Fibroblast of skin of right biceps (primary cell): ENCODE measurements at regions not wholly inside any gene's neighbourhood (a gene's known extent, or its start where the extent isn't known, plus 50 kb on each side); places are given as distances from the start of the nearest gene placed in this dataset.
"Not testable (repeated sequence)": the region's sequence is repeated elsewhere in the genome, so short reads cannot be mapped to it uniquely, and the experiment has no call there.

Experiments
- DNase-seq: peaks from one replicate; pipeline ENCODE4 v3.0.0-alpha.2; 2013

DNA sequence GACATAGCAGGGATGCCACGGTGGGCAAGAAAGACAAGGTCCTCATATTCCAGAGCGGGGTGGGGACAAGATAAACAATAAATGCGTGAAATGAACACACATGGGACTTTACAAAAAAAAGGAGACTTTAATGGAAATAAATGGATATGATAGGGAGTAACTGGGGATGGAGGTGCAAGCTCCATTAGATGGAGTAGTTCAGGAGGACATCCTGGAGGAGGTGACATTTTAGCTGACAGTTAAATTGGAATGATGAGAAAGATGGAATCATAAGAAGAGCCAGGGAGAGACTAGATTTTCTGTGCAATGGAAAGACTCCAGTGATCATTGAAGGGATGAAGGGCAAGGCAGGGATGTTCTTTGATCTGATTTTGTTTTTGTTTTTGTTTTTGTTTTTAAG is 83.6 kb upstream of the MYL10 start:
- DNase-seq: no peak

DNA sequence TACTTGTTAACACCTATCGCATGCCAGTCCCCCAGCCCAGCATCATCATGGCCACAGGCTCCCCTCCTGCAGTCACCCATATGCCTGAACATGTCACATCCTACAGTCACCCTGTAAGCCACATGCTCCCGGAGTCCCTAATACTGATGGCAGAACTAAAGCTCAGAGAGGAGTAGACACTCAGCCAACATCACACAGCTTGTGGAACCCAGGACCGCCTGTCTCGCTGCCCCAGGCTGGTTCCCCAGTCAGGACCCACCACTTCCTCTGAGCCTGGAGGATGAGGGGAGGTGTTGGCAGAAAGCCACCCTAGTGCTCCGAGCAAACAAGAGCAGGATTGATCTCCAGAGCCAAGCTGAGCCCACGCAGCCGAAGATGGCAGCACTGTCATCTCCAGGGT is 85.0 kb upstream of the MYL10 start:
- no peak for DNase-seq

DNA sequence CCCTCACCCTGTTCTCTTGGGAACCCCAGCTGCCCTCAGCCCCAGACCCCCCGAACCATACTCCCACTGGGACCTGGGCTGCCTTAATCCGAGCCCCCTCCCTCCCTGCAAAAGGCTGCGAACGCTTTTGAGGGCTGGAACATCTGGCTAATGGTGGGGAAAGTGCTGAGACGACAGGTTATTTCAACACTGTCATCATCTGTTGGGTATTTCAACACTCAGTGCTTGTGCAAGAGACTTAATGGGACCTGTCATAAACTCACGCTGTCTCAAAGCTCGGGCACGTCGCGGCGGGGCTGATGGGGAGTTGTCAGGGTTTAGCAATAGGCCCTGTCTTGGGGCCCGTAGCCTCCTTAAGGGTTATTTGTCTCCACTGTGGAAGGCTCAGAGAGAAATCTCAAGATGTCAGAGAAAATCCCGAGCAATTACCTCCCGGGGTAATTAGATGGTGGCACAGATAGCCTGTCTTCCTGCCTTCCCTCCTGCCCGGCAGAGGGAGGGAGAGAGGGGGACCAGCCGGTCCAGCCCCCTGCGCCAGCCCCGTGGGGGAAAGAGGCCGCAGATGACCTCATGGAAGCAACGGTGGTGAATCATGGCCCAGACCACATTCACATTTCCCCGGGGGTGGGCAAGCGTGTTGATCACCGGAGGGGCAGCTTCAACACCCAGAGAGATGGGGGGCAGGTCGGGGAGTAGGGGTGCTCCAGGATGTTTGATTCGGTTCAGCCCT is 88.7 kb upstream of the MYL10 start:
- peak; percentile 80 for DNase-seq

DNA sequence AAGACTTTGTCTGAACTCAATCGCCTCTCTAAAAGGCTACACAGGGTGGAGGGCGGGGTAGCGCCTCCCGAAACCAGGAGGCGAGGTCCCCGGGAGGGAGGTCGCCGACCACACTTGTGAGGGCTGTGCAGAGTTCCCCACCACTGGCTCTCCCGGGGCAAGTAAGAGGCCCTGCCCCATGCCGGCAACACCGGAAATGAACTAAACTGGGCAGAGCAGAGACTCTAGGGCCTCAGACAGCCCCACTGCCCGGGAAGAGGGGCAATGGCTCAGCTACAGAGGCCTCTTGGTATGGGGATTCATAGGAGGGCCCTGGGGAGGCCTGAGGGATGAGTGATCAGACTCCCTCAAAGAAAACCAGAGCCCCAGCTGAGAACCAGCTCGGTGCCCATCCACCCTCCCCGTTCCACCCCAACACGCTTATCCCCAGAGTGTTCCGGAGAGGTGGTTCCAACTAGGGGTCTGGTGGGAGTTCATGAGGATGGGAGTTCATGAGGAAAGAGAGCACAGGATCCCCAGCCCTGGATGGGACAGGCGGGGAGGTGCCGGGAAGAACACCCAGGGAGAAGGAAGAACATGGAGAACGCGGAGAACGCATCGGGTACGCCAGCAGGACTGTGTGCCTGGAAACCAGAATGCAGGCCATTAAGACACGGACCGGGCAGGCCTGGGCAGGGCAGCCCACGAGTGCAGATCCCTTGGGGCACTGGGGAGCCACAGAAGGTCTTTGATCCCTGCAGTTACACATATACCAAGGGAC is 89.4 kb upstream of the MYL10 start:
- DNase-seq: peak; percentile 43

DNA sequence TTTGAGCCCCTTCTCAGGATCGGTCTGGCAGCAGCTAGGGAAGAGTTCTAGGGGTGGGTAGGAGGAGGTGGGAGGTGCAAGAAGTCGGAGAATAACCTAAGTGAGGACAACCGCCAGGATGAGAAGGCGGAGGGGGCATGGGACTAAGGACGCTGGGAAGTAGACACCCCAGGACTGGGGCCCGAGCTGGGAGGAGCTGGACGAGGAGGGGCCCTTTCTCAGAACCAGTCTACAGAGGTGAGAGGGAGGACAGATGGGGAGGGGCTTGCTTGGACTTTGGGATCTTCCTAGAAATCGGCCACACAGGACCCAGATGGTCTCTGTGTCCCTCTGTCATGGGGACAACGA is 90.0 kb upstream of the MYL10 start:
- no peak for DNase-seq

DNA sequence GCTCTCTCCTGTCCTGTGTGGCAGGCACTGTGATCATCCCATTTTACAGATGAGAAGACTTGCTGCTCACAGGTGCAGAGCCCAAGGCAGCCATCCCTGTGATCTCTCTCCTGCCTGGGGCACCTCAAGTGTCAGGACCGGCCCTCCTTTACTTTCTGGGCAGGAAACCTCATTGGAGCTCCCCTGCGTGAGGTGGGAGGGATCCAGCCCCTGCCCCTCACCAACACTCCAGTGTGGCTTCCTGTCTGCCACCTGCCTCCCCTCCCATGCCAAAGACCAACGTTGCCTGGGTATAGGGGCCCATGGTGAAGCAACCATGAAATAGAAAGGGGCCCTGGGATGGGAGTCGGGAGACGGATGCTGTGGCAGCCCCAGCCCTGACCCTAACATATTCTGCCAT is 91.2 kb upstream of the MYL10 start:
- DNase-seq: no peak

DNA sequence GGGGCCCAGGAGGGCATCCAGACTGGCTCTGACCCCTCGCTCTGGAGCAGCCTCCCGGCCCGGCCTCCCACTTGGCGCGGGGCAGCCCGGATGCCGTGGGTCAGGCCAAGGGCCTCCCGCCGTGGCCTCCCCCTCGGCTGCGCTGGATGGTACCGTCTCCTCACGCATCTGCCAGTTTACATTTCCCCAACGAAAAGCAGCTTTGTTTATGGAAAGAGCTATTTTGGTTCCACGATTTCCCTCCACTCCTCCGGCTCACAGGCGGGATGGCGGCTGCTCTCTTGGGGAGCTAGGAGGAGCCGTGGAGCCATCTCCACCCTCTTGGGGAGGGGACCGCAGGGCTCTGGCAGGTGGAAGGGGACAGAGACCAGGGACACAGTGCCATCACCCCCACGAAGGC is 93.2 kb upstream of the MYL10 start:
- no peak for DNase-seq

DNA sequence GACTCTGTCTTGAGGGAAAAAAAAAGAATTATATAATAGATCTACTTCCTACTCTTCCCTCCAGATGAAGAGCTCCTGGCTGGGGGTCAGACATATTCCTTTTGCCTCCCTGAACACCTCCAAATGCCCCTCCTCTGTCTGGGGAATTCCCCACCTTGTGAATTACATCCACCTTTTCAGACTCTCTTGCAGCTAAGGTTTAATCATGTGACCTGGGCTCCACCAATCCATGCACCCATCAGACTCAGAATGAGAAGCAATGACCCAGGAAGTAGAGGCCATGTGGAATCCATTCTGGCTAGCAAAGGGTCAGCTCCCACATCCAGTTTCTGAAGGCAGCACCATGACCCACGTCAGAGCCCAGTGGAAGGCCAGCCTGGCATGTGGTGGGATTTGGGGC is 93.6 kb upstream of the CUX1 start:
- no peak for DNase-seq

DNA sequence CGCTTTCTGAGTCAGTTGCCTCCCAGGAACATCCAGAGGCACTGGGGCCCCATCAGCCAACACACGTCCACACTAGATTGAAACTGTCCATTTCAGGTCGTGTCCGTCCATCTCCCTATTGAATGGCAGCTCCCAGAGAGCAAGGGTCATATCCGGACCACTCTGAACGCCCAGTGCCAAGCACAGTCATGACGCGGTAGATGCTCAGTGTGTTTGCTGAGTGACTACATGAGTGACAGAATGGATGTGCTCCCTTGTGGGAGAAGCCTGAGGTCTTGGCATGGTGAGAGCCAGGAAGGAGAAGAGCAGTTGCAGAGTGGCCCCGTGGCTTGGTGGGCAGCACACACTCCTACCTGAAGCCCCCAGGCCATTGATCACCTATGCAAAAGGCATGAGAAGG is 92.5 kb upstream of the CUX1 start:
- no peak for DNase-seq

DNA sequence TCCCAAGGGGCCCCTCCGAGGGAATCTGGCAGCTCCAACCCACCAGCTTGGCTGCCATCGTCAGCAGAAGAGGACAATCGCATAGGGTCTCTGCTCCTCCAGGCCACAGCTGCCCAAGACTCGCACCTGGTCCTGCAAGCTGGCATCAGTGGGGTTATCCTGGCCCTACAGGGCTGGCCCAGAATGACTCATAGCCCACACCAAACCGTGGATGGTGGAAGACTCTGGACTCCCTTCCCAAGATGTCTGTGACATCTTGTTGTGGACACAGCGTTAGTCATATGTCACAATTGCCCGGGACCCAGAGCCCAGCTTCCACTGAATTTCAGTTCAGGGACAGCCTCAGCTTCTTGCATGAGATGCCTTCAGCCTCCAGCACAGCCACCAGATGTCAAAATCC is 91.5 kb upstream of the CUX1 start:
- no peak for DNase-seq

DNA sequence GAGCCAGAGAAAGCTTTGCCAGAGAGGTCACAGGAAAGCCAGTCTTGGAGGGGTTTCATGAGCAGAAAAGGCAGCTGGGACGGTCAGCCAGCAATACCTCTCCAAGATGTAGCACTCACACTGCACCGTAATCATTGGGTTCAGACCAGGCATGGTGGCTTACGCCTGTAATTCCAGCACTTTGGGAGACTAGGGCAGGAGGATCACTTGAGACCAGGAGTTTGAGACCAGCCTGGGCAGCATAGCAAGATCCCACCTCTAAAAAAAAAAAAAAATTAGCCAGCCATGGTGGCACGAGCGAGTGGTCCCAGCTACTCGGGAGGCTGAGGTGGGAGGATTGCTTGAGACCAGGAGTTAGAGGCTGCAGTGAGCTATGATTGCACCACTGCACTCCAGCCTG is 90.2 kb upstream of the CUX1 start:
- no peak for DNase-seq

DNA sequence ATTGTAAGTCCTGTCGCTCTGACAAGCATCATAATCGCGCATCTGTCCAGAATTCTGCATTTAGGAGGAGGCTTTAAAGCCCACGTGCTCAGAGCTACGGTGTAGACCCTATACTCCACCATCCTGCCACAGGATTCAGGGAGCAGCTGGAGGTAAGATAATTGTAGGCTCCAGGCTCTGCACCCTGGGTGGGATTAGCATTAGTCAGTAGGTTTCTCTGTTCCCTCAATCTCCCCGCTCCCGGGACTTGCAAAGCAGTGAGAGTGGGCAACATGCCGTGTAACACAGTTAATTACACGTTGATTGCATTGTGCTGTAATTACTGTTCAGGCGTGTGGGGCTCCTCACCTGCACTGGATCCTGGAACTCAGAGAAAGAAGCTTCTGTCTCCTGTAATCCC is 89.3 kb upstream of the CUX1 start:
- no peak for DNase-seq

DNA sequence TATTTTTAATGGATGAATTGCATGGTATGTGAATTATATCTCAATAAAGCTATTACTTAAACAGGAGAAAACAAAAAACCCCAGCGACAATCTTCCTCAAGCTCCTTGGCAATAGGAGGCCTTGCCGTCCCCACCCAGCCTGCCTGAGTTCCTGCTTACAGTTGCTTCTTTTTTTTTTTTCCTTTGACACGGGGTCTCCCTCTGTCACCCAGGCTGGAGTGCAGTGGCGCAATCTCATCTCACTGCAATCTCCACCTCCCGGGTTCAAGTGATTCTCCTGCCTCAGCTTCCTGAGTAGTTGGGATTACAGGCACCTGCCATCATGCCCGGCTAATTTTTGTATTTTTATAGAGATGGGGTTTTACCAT is 88.6 kb upstream of the CUX1 start:
- DNase-seq: not testable (repeated sequence)

DNA sequence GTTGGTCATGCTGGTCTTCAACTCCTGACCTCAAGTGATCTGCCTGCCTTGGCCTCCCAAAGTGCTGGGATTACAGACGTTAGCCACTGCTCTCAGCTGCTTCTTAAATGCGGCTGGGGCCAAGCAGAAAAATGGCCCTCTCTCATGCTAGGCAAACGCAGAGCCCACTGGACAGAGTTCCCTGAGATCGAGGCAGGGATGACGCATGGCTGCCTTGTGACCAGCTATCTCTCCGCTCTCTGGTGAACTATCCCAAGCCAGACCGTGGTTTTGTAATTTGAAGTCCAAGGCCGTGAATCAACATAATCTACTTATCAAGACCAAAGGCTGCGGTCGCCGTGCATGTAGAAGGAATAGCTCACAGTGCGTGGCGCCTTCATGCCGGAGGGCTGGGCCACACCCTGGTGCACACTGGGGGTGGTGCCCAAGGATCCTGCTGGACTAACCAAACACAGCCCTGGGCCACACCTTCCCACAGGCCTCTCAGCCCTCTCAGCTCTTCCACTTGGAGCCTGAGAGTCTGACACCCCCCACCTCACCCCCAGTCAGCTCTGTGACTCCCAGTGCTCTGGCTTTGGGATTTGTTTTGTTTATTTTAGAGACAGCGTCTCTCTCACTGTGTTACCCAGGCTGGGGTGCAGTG is 88.1 kb upstream of the CUX1 start:
- DNase-seq: peak; percentile 86

DNA sequence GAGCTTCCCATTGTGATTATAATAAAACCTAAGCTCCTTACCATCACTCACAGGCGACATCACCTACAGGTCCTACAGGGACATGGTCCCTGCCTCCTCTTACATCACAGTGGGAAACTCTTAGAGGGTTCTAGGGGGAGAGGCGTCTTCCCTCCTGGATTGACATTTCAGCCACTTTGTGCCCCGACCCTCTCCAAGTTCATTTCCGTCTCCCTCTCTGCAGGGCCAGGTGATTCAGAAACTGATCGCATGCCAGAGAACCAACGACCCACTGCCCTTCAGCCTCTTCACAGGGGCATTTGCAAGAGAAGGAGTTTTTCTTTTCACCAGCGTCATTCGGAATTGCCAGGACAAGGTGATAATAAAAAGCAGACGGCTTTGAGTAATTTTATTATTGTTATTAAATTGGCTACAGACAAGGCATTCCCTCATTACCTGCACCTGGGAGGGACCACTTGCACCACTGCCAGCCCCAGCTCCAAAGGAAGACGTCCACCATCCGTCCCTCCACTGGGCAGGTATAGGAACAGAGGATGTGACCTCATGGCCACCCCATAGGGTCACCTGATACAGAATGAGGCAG is 85.8 kb upstream of the CUX1 start:
- DNase-seq: no peak

DNA sequence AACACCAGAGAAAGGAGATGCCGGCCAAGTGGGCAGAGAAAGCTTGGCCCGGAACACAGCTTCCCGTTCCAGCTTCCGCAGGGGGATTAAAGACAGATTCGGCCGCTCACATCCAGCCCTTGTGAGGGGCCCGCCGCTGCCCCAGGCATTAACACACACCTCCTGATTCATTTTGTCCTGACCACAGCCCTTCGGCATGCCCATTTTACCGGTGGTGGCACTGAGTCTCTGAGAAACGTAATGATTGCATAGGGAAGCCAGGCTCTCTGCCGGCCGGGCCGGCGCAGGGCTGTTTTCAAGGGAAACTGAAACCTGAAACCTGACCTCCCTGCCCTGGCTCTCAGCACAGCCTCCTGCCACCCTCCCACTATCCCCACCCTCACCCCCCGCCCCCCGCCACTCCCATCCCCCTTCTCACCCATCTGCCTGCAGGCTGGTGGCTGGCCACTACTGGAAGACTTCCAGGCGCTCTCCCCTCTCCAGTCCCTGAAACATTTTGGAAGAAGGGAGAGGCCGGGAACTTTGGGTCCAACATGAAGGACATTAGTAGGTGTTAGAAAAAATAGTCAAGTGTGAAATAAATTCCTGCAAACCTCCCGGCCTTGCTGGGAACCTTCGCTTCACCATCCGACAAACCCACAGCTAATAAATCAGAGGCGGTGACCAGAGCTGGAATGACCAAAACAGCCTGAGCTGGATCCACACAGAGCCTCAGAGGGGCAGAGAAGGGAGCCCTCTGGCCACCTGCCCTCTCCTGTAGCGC is 83.5 kb upstream of the CUX1 start:
- peak; percentile 9 for DNase-seq

DNA sequence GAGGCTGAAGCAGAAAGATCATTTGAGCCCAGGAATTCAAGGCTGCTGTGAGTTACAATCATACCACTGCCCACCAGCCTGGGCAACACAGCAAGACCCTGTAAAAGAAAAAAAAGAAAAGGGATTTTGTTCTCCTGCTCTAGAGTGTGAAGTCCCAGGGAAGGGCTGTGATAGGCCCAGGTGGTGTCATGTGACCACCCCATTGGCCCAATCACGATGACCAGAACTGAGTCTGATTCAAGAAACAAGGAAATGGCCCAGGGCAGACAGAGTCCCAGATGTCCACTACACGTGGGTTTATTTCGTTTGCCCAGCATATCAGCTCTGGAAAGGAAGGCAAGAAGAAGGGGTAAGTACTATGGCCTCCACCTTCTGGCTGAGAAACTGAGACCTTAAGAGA is 81.3 kb upstream of the CUX1 start:
- DNase-seq: no peak

DNA sequence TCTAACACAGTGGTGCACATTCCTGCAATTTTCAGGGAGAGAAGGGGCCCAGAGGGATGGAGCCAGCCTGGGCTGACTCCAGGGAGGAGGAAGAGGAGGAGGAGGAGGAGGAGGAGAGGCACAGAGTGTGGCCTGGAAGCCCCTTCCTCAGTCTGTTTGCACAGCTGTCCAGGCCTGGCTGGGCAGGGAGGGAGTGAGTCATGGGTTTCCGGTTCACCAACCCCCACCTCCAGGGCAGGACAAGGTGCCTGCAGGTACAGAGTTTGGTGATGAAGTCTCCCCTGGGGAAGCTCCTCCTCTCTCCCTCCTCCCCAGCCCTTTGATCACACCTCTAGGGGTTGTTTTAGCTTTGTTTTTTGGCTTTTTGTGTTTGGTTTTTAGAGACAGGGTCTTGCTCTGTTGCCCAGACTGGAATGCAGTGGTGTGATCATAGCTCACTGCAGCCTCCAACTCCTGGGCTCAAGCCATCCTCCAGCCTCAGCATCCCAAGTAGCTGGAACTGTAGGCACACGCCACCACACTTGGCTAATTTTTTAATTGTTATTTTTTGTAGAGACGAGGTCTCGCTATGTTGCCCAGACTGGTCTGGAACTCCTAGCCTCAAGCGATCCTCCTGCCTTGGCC is 77.5 kb upstream of the CUX1 start:
- no peak for DNase-seq

DNA sequence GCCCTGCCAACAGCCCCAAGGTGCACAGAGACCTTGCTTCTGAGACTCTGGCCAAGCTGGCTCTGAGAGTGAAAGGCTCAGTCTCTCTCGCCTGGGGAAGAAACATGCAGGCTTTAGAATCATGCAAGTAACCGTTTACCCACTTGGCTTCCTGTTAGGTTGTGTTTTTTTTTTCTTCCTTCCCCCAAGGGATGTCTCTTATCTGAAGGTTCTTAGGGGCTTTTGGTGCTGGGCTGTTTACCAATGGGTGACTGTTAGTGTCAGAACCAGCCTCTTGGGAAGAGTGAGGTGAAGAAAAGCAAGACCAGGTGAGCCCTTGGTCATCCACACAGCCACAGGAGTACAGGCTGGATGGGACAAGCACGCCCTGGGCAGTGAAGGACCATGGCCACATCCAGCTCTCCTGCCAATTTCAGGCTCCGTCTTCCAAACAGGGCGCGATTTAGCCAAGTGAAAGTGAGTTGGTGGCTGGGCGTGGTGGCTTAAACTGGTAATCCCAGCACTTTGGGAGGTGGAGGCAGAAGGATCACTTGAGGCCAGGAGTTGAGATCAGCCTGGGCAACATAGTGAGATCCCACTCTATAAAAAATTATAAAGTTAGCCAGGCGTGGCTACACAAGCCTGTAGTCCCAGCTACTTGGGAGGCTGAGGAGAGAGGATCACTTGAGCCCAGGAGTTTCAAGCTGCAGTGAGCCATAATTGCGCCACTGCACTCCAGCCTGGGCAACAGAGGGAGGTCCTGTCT is 76.3 kb upstream of the CUX1 start:
- DNase-seq: no peak

DNA sequence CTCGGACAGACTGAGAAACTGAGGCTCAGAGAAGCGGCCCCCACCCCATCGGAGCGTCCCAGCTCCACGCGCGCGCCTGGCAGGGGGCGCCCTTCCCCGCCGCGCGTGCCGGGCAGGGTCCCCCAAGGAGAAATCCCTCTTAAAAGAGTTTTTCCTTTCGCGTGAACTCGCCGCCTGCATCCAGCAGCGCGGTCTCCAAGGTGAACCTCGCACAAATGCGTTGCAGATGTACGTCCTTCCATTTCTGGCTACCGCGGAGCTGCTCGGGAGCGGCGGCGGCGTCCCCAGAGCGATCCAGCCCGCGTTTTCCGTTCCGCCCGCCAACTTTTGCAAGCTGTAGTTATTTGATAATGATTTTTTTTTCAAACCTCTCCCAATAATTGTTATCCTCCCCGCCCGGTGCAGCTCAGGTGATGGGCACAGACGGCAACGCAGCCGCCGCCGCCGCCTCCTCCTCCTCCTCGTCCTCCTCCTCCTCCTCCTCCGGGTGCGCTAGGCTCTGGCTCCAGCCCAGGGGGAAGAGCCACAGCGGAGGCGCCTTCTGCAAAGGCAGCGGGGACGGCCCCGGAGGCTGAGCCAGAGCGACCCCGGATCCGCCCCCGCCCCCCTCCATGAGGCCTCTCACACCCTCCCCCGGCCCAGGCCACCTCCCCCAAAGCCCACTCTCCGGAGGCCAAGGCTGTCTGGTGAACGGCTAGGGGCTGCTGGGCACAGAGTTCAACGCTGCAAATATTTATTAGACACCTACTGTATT is 74.0 kb upstream of the CUX1 start:
- peak; percentile 53 for DNase-seq

DNA sequence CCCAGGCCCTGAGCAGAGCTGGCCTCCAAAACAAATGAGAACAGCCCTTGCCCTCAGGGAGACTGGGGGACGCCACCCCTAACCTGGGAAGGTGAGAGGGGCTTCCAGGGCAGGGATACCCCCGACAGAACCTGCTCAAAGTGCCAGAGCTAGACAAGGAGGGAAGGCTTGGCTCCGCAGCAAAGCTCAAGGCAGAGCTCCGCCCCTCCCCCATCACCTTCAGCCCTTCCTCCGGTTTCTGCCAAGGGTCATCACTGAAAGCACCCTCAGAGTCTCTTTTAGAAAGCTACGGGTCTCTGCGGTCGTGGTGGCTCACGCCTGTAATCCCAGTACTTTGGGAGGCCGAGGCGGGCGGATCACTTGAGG is 73.4 kb upstream of the CUX1 start:
- no peak for DNase-seq
